Activated CD4-positive, alpha-beta T cell treated with anti-CD3 and anti-CD28 coated beads, Interleukin-10, Interleukin-2, amounts not matched to agents 100 ng/mL and 50 ng/mL, durations not matched to agents 16 hours and 8 hours (primary cell): ENCODE measurements at regions not wholly inside any gene's neighbourhood (a gene's known extent, or its start where the extent isn't known, plus 50 kb on each side); places are given as distances from the start of the nearest gene placed in this dataset.
"Not testable (repeated sequence)": the region's sequence is repeated elsewhere in the genome, so short reads cannot be mapped to it uniquely, and the experiment has no call there.

Source experiments
- DNase-seq: peaks from one replicate; pipeline ENCODE4 v3.0.0-alpha.2; 2020

GRCh38 chr13:55583953-55584593 is 1556.6 kb upstream of the PRR20A start:
- DNase-seq: no peak

GRCh38 chr13:55602784-55603183 is 1537.9 kb upstream of the PRR20A start:
- no peak for DNase-seq

- no peak for DNase-seq
Observed at GRCh38 chr13:55606045-55606665, 1534.6 kb upstream of the PRR20A start.

- DNase-seq: no peak
Observed at GRCh38 chr13:55613429-55614187, 1527.1 kb upstream of the PRR20A start.

GRCh38 chr13:55615081-55615480 is 1525.6 kb upstream of the PRR20A start:
- no peak for DNase-seq

GRCh38 chr13:55617241-55617640 is 1523.5 kb upstream of the PRR20A start:
- no peak for DNase-seq

- no peak for DNase-seq
Observed at GRCh38 chr13:55627221-55627620, 1513.5 kb upstream of the PRR20A start.

- DNase-seq: no peak
Observed at GRCh38 chr13:55632402-55632801, 1508.3 kb upstream of the PRR20A start.

- no peak for DNase-seq
Observed at GRCh38 chr13:55649485-55649884, 1491.2 kb upstream of the PRR20A start.

GRCh38 chr13:55652657-55653056 is 1488.1 kb upstream of the PRR20A start:
- DNase-seq: no peak

GRCh38 chr13:55653497-55653896 is 1487.2 kb upstream of the PRR20A start:
- DNase-seq: no peak

- no peak for DNase-seq
Observed at GRCh38 chr13:55654243-55654642, 1486.5 kb upstream of the PRR20A start.

GRCh38 chr13:55660264-55660663 is 1480.5 kb upstream of the PRR20A start:
- DNase-seq: not testable (repeated sequence)

GRCh38 chr13:55660851-55661250 is 1479.9 kb upstream of the PRR20A start:
- DNase-seq: no peak

- DNase-seq: no peak
Observed at GRCh38 chr13:55661505-55661904, 1479.2 kb upstream of the PRR20A start.

GRCh38 chr13:55664178-55664577 is 1476.5 kb upstream of the PRR20A start:
- DNase-seq: no peak

- no peak for DNase-seq
Observed at GRCh38 chr13:55669051-55669450, 1471.7 kb upstream of the PRR20A start.

GRCh38 chr13:55673910-55674309 is 1466.8 kb upstream of the PRR20A start:
- DNase-seq: no peak

GRCh38 chr13:55682776-55683175 is 1457.9 kb upstream of the PRR20A start:
- DNase-seq: no peak

- DNase-seq: no peak
Observed at GRCh38 chr13:55705526-55705925, 1435.2 kb upstream of the PRR20A start.

GRCh38 chr13:55705971-55706370 is 1434.7 kb upstream of the PRR20A start:
- DNase-seq: no peak

GRCh38 chr13:55714120-55714519 is 1426.6 kb upstream of the PRR20A start:
- no peak for DNase-seq

- no peak for DNase-seq
Observed at GRCh38 chr13:55727683-55728082, 1413.0 kb upstream of the PRR20A start.

- no peak for DNase-seq
Observed at GRCh38 chr13:55728247-55728646, 1412.5 kb upstream of the PRR20A start.
